Brain microvascular endothelial cell (primary cell): ENCODE measurements at regions not wholly inside any gene's neighbourhood (a gene's known extent, or its start where the extent isn't known, plus 50 kb on each side); places are given as distances from the start of the nearest gene placed in this dataset.

Experiments
- DNase-seq: peaks from one replicate; pipeline ENCODE4 v3.0.0-alpha.2; 2020
- H3K27ac ChIP-seq: fragments of 250-450 bp; sonication (Bioruptor Pico); 2 replicates; pipeline ENCODE4 v1.5.1; 2020; ENCODE audit warnings: mild to moderate bottlenecking, moderate library complexity
- H3K27me3 ChIP-seq: fragments of 250-450 bp; sonication (Bioruptor Pico); replicated peaks from 2 replicates; pipeline ENCODE4 v1.5.1; 2020; ENCODE audit warnings: mild to moderate bottlenecking
- H3K36me3 ChIP-seq: fragments of 250-450 bp; sonication (Bioruptor Pico); replicated peaks from 2 replicates; pipeline ENCODE4 v1.5.1; 2020; ENCODE audit warnings: mild to moderate bottlenecking
- H3K4me3 ChIP-seq: 2 replicates; pipeline ENCODE4 v1.5.1; 2011; ENCODE audit warnings: low read depth, mild to moderate bottlenecking, control low read depth, low read length, moderate library complexity
- CTCF ChIP-seq: IDR thresholded peaks from 2 replicates; pipeline ENCODE4 v1.5.1; 2011; ENCODE audit warnings: low read depth, mild to moderate bottlenecking, moderate library complexity, low read length, control low read depth, inconsistent platforms; ENCODE audit errors: missing control alignments
- in situ Hi-C: cut with HindIII; loops from 2 replicates; pipeline ENCODE4 v1.10.0; 2017; ENCODE audit warnings: low sequenced_read_pairs, low pct_ligation_motif_present

GRCh38 chr15:46917721-46918252 is 799.5 kb upstream of the SEMA6D start:
- Histone ChIP-seq H3K4me3 (no peak overlapping the region), H3K27ac (no peak overlapping the region), H3K27me3 (no peaks in the 10 kb centered on the region), H3K36me3 (no peaks in the 10 kb centered on the region)
- in situ Hi-C loops, result no loop called here
- no peak for TF ChIP-seq CTCF
- no peak for DNase-seq

GRCh38 chr15:46918462-46919140 is 798.7 kb upstream of the SEMA6D start:
- Histone ChIP-seq H3K27ac (no peak overlapping the region), H3K36me3 (no peaks in the 10 kb centered on the region), H3K4me3 (no peak overlapping the region), H3K27me3 (no peaks in the 10 kb centered on the region)
- DNase-seq, result no peak
- TF ChIP-seq CTCF, result no peak
- in situ Hi-C loops, result no loop called here

GRCh38 chr15:46921891-46922290 is 795.4 kb upstream of the SEMA6D start:
- no peak for TF ChIP-seq CTCF
- H3K27me3 ChIP-seq, result no peaks in the 10 kb centered on the region
- in situ Hi-C loops, result no loop called here
- H3K4me3 ChIP-seq, result no peak overlapping the region
- DNase-seq, result no peak
- H3K36me3 ChIP-seq, result no peaks in the 10 kb centered on the region
- no peak overlapping the region for H3K27ac ChIP-seq

GRCh38 chr15:46930426-46930825 is 786.9 kb upstream of the SEMA6D start:
- in situ Hi-C loops, result no loop called here
- H3K27me3 ChIP-seq, result no peaks in the 10 kb centered on the region
- no peak for TF ChIP-seq CTCF

GRCh38 chr15:46933332-46933731 is 784.0 kb upstream of the SEMA6D start:
- Histone ChIP-seq H3K27ac (no peak overlapping the region), H3K27me3 (no peaks in the 10 kb centered on the region), H3K4me3 (no peak overlapping the region), H3K36me3 (no peaks in the 10 kb centered on the region)
- no peak for DNase-seq
- in situ Hi-C loops, result no loop called here
- no peak for TF ChIP-seq CTCF

More at GRCh38 chr15:46930426-46930825, 786.9 kb upstream of the SEMA6D start:
- H3K4me3 ChIP-seq, result no peak overlapping the region
- no peak overlapping the region for H3K27ac ChIP-seq
- H3K36me3 ChIP-seq, result no peaks in the 10 kb centered on the region
- DNase-seq, result no peak

GRCh38 chr15:46934851-46935250 is 782.5 kb upstream of the SEMA6D start:
- no peak for DNase-seq
- TF ChIP-seq CTCF, result no peak
- Histone ChIP-seq H3K36me3 (no peaks in the 10 kb centered on the region), H3K4me3 (no peak overlapping the region), H3K27ac (no peak overlapping the region), H3K27me3 (no peaks in the 10 kb centered on the region)
- in situ Hi-C loops, result no loop called here
